ENCODE measurements at regions not wholly inside any gene's neighbourhood (a gene's known extent, or its start where the extent isn't known, plus 50 kb on each side); places are given as distances from the start of the nearest gene placed in this dataset.

GRCh38 chr7:131608116-131608500, 51.7 kb upstream of the PODXL start:
- no peak for TF ChIP-seq CTBP1 (IDR thresholded peaks at IDR 0.05; ENCODE audit: borderline replicate concordance)
- TF ChIP-seq ELF4 (IDR thresholded peaks at IDR 0.05) = no peak
- TF ChIP-seq ZNF384 (IDR thresholded peaks at IDR 0.05) = no peak
- TF ChIP-seq SUZ12 (IDR thresholded peaks at IDR 0.05) = no peak
